ENCODE measurements at regions not wholly inside any gene's neighbourhood (a gene's known extent, or its start where the extent isn't known, plus 50 kb on each side); places are given as distances from the start of the nearest gene placed in this dataset.

DNA sequence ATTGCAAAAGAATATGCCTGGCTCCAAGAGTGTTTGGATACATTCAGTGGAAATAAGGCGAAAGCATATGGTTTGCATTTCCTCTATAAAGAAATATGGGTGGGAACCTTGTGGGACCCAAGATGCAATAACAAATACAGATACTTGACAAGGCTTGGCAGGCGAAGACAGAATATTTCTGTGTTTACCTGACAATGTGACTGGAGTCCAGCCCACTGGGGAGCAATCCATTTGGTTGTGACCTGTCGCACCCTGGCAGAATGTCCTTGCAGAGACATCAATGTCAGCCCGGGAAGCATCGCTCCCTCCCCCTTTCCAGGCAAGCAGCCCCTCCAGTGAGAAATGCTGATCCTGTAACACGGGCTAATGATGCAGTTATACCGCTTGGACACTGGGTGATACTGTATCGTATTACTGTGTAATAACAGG, 296.6 kb downstream of the MAF start:
- dilution Hi-C loops (cut with MboI; ENCODE audit: extremely low pct_ligation_motif_present, low sequenced_read_pairs) = no loop called here
- DNase-seq (ENCODE audit: low read depth, low spot score) = no peak
- no peaks in the 10 kb centered on the region for H3K9me1 ChIP-seq (ENCODE audit: control insufficient read depth, extremely low read depth, insufficient read depth, low read length)
- no peak overlapping the region for H3K27ac ChIP-seq (ENCODE audit: control insufficient read depth, insufficient read depth, low read length)
- H3K27me3 ChIP-seq (ENCODE audit: control insufficient read depth, extremely low read depth, insufficient read depth, low read length) = no peaks in the 10 kb centered on the region
- TF ChIP-seq, protein P1, sequence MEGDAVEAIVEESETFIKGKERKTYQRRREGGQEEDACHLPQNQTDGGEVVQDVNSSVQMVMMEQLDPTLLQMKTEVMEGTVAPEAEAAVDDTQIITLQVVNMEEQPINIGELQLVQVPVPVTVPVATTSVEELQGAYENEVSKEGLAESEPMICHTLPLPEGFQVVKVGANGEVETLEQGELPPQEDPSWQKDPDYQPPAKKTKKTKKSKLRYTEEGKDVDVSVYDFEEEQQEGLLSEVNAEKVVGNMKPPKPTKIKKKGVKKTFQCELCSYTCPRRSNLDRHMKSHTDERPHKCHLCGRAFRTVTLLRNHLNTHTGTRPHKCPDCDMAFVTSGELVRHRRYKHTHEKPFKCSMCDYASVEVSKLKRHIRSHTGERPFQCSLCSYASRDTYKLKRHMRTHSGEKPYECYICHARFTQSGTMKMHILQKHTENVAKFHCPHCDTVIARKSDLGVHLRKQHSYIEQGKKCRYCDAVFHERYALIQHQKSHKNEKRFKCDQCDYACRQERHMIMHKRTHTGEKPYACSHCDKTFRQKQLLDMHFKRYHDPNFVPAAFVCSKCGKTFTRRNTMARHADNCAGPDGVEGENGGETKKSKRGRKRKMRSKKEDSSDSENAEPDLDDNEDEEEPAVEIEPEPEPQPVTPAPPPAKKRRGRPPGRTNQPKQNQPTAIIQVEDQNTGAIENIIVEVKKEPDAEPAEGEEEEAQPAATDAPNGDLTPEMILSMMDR (optimal IDR thresholded peaks at IDR 0.05 in 1 of 3, IDR thresholded peaks at IDR 0.05 in 1 of 3, conservative IDR thresholded peaks at IDR 0.05 in 1 of 3; ENCODE audit: extremely low read depth in 1 of 3, insufficient read depth in 2 of 3, low read length in 3 of 3) = no peak
- no peak for TF ChIP-seq EZH2 (IDR thresholded peaks at IDR 0.05; ENCODE audit: low read length)
- H3K4me1 ChIP-seq (ENCODE audit: control insufficient read depth, extremely low read depth, insufficient read depth, low read length) = no peaks in the 10 kb centered on the region
- no peaks in the 10 kb centered on the region for H4K20me1 ChIP-seq (ENCODE audit: control insufficient read depth, extremely low read depth, insufficient read depth, low read length)
- no peaks in the 10 kb centered on the region for H3K9me3 ChIP-seq (ENCODE audit: control insufficient read depth, low read depth, low read length)
- FAIRE-seq = no peak
- no peaks in the 10 kb centered on the region for H3K79me2 ChIP-seq (ENCODE audit: control insufficient read depth, insufficient read depth, low read length)
- H3K9ac ChIP-seq (ENCODE audit: control insufficient read depth, extremely low read depth, insufficient read depth, low read length) = no peak overlapping the region
- H3K36me3 ChIP-seq (ENCODE audit: control insufficient read depth in 2 of 2, extremely low read depth in 1 of 2, insufficient read depth in 2 of 2, low read length in 2 of 2) = no peaks in the 10 kb centered on the region
- H2AFZ ChIP-seq (ENCODE audit: control insufficient read depth, low read length) = no peak overlapping the region
- H3K4me2 ChIP-seq (ENCODE audit: control insufficient read depth, extremely low read depth, insufficient read depth, low read depth, low read length) = no peak overlapping the region
- H3K4me3 ChIP-seq (ENCODE audit: control insufficient read depth in 2 of 3, extremely low read depth in 1 of 3, insufficient read depth in 2 of 3, low read depth in 1 of 3, low read length in 3 of 3) = no peak overlapping the region

DNA sequence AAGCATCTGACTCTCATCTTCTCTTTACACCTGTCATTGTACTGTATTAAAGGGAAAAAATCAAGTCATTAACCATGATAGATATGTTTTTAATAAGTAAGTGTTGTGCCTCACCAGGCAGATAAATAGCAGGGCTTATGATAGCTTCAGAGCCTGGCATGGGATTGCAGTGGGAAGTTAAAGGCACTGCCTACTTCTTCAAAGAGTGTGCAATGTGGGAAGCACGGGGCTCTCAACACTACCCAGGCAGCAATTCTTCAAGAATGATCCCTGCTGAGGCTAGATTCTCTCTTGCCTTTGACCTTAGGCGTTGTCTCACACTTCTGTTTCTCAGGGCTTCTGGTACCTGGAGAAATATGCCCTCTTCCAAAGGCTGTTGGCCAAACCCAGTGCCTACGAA, 297.3 kb downstream of the MAF start:
- Histone ChIP-seq H3K27ac (ENCODE audit: control insufficient read depth, insufficient read depth, low read length) (no peak overlapping the region), H3K27me3 (ENCODE audit: control insufficient read depth, extremely low read depth, insufficient read depth, low read length) (no peaks in the 10 kb centered on the region), H3K9me3 (ENCODE audit: control insufficient read depth, low read depth, low read length) (no peaks in the 10 kb centered on the region), H3K4me2 (ENCODE audit: control insufficient read depth, extremely low read depth, insufficient read depth, low read depth, low read length) (no peak overlapping the region), H2AFZ (ENCODE audit: control insufficient read depth, low read length) (no peak overlapping the region), H4K20me1 (ENCODE audit: control insufficient read depth, extremely low read depth, insufficient read depth, low read length) (no peaks in the 10 kb centered on the region), H3K36me3 (ENCODE audit: control insufficient read depth in 2 of 2, extremely low read depth in 1 of 2, insufficient read depth in 2 of 2, low read length in 2 of 2) (no peaks in the 10 kb centered on the region), H3K79me2 (ENCODE audit: control insufficient read depth, insufficient read depth, low read length) (no peaks in the 10 kb centered on the region), H3K4me1 (ENCODE audit: control insufficient read depth, extremely low read depth, insufficient read depth, low read length) (no peaks in the 10 kb centered on the region), H3K9me1 (ENCODE audit: control insufficient read depth, extremely low read depth, insufficient read depth, low read length) (no peaks in the 10 kb centered on the region), H3K9ac (ENCODE audit: control insufficient read depth, extremely low read depth, insufficient read depth, low read length) (no peak overlapping the region), H3K4me3 (ENCODE audit: control insufficient read depth in 2 of 3, extremely low read depth in 1 of 3, insufficient read depth in 2 of 3, low read depth in 1 of 3, low read length in 3 of 3) (no peak overlapping the region)
- DNase-seq (ENCODE audit: low read depth, low spot score) = no peak
- dilution Hi-C loops (cut with MboI; ENCODE audit: extremely low pct_ligation_motif_present, low sequenced_read_pairs) = no loop called here
- FAIRE-seq = no peak
- TF ChIP-seq, protein P1 (optimal IDR thresholded peaks at IDR 0.05 in 1 of 3, IDR thresholded peaks at IDR 0.05 in 1 of 3, conservative IDR thresholded peaks at IDR 0.05 in 1 of 3; ENCODE audit: extremely low read depth in 1 of 3, insufficient read depth in 2 of 3, low read length in 3 of 3) = no peak
- no peak for TF ChIP-seq EZH2 (IDR thresholded peaks at IDR 0.05; ENCODE audit: low read length)

All from keratinocyte (primary cell).